ENCODE measurements at regions not wholly inside any gene's neighbourhood (a gene's known extent, or its start where the extent isn't known, plus 50 kb on each side); places are given as distances from the start of the nearest gene placed in this dataset.
"Not testable (repeated sequence)": the region's sequence is repeated elsewhere in the genome, so short reads cannot be mapped to it uniquely, and the experiment has no call there.

DNA sequence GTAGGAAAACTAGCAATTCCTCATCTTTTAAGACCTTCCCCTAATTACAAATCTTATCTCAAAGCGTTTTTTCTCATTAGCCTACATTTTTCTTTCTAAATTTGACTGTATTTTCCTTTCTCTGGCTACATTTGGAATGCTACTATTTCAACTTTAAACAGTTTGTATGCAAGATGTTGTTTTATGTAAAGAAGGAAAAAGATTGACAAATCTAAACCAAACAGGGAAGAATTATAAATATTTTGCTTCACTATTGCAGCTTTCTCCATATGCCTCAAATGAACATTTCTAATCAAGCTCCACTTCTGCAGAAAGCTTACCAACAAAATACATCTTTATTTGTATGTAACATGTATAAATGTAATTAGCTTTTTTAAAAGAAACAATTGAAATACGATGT lies 156.2 kb downstream of the MZT1 start:
- no peak for DNase-seq

- no peak for DNase-seq
Observed at GRCh38 chr13:72570019-72570418, 157.4 kb downstream of the MZT1 start.

DNA sequence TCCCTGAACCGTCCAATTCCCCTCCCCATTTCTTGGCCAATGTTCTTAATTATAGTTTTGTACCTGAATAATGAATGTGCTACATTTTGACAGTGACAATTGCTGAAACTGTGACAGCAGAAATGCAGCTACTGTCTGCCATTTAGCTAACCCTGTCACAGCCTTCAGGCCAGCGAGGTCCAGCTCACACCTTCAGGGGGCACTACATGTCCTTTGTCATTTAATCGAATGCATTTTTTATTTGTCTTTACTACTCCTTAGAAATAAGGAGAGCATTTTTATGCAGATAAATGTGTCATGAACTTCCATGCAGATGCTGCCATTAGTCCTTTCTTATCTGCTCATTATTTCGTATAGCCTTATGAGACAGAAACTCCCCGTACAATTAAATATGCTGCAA lies 159.9 kb downstream of the MZT1 start:
- no peak for DNase-seq

GRCh38 chr13:72566526-72566925 lies 160.9 kb downstream of the MZT1 start:
- no peak for DNase-seq

- no peak for DNase-seq
Observed at GRCh38 chr13:72565893-72566292, 161.5 kb downstream of the MZT1 start.

- DNase-seq, result no peak
Observed at GRCh38 chr13:72562686-72563085, 164.7 kb downstream of the MZT1 start.

DNA sequence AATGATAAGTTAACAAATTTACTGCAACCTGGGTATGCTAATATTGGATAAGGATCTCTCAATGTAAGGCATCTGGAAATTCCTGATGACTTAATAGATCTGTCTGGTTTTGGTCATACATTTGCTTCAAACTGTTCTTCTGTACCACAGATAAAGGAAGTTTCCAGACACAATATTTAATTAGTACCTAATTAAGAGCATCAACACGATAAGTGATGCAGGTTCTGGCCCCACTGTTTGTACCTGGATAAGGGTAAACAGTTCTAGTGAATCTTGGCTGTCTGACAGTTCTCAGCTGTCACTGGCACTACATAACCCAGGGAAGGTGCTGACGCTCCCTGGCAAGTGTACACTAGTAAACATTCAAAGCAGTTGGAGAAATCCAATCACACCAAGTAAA lies 165.6 kb downstream of the MZT1 start:
- no peak for DNase-seq

- DNase-seq, result no peak
Observed at GRCh38 chr13:72559716-72560115, 167.7 kb downstream of the MZT1 start.

DNA sequence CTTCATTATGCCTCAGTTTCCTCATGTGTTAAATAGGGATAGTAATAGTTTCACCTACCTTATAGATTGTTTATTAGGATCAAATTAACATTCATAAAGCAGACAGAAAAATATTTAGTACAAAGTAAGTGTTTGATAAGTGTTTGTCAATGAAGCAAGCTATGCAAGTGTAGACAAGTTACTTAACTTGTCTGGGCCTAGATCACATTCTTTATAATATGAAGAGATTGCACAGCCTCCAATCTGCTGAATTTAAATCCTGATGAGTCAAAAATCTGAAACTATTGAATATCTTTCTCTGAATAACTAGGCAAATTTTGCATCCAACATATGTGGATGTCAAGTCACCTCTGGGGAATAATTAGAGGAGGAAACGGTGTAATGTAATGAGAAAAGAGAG lies 170.5 kb downstream of the MZT1 start:
- no peak for DNase-seq

- no peak for DNase-seq
Observed at GRCh38 chr13:72555601-72556000, 171.8 kb downstream of the MZT1 start.

- no peak for DNase-seq
Observed at GRCh38 chr13:72552731-72553130, 174.7 kb downstream of the MZT1 start.

GRCh38 chr13:72545895-72546294 lies 181.5 kb downstream of the MZT1 start:
- not testable (repeated sequence) for DNase-seq

GRCh38 chr13:72545030-72545719 lies 182.3 kb downstream of the MZT1 start:
- no peak for DNase-seq

DNA sequence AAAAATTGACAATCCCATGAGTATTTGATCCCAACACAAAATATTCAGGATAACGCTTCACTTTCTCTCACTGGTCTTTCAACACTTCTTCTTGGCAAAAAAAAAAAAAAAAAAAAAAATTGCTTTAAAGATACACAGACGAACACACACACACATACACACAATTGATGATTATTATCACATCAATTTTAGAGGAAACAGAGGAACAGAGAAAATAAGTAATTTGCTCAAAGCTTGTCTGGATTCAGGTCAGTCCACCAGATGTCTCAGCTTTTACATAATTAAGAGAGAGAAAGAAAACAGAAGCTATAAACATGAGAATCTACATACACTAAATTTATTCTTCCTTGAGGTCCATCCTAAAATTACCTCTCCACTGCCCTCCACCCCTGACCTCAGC lies 183.4 kb downstream of the MZT1 start:
- no peak for DNase-seq

DNA sequence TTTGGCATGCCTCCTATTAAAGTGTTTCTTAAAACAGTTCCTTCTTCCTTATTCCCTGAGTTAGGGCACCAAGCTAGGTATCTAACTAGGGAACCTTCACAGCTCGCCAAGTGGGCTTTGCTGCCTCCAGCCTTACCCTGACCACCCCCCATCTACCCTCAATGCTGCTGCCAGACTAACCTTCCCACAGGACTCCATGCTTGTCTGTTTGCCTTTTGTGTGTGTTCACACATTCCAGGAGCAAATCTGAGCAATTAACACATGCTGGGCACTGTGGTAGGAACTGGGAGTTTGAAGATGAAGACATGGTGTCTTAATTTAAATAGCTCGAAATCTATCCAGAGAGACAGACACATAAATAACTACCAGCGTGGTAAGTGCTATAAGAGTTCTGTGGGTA lies 185.2 kb downstream of the MZT1 start:
- DNase-seq, result no peak

- DNase-seq, result no peak
Observed at GRCh38 chr13:72541674-72542073, 185.8 kb downstream of the MZT1 start.

DNA sequence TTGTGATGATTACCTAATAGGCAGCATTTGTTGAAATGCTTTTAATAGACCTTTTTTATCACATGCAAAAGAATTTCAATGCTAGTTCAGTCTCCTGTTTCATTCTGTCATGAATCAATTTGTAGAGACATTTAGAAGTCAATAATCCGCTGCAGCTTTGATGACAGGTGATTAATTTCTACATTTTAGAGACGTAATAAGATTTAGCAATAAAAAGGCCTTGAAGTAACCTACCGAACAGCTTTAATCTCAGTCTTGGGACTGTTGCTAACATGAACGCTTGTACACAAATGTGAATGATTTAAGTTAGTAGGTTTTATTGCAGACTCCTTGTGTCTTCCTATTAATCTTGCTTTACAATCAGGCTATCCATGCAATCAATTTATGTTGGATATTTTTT lies 186.5 kb downstream of the MZT1 start:
- no peak for DNase-seq

DNA sequence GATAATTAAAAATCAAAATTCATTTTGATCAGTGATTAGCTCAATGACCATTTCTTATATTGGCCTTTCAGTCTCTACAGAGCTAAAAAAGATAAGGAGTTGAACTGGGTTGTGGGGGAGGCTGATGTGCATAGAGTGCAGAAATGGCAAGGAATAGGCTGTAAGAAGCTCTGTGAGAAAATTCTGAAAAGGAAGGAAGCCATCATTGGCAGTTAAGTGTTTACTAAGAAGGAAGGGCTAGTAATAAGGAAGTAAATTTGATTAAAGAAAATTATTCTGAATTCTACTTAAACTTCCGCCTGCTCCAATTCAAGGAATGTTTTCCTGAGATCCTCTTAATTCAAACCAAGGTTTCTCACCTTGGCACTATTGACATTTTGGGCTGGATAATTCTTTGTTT lies 187.5 kb downstream of the MZT1 start:
- DNase-seq, result no peak

DNA sequence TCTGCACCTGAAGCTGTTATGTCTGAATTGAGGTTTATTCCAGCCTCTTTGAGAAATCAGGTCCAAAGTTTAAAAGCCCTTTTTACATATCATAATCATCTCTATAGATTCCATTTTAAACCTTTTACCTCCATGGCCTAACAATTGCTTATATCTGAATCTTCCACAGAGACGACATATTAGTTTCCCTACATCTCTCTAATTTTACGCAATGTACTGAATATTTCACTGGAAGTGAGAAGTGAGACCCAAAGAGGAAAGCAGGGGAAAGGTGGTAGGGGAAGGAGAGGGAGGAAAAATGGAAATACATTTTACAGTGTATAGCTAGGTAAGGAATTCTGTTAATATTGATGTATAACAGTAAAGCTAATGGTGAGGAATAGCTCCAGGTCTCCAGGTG lies 189.6 kb downstream of the MZT1 start:
- DNase-seq, result no peak

DNA sequence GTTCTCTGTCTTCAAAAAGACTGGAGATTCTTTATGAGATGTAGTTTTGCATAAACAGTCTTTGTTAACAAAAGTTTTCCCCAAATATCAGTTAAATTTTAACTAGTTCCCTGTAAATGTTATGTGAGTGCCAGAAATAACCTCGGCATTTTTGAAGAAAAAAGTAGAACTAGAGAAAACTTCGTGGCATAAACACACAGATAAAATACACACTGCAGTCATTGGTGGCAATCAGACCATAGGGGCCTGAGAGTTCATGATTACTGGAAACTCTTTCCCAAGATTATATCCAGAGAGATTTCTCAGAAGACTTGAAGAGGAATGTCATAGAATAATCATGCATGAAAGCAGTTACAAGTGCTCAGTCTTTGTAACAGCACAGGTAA lies 190.0 kb downstream of the MZT1 start:
- DNase-seq, result no peak

GRCh38 chr13:72536714-72537394 lies 190.6 kb downstream of the MZT1 start:
- DNase-seq, result peak; percentile 27

- DNase-seq, result no peak
Observed at GRCh38 chr13:72534951-72535640, 192.3 kb downstream of the MZT1 start.

DNA sequence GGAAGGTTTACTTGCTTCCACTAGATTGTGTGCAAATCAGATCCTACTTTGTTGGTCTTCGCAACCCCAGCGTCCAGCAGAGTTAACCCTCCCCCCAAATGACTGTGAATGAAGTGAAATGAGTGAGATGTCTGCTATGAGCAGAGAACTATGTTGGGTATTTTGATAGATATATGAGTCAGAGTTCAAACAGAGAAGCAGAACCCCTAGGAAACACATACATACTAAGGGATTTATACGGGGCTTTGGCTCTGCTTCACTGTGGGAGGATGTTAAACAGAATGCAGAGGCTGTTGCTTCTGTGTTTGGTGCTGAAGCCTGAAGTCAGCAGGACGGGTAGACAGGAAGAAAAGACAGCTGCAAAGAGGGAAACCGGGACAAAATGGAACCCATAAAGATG lies 197.0 kb downstream of the MZT1 start:
- DNase-seq, result no peak

DNA sequence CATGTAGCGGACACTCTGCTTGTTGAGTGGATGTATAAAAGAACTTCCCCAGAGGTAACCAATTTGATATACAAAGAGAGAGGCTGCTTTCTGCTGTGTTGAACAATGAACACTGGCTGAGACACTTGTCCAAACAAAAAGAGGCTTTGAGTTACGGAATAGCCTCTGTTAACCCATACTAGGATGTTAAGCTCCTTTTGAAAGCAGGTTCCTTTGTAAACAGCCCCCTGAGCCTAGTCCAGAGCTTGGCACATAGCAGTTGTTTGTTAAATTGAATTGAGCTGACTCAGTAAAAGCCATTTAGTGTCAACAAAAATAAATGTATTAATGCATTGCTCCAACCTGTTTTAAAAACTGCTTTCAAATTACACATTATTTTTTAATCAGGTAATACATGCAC lies 200.1 kb downstream of the MZT1 start:
- no peak for DNase-seq

All from femur (tissue), 1 donor.